GM19351 (cell line): ENCODE measurements at regions not wholly inside any gene's neighbourhood (a gene's known extent, or its start where the extent isn't known, plus 50 kb on each side); places are given as distances from the start of the nearest gene placed in this dataset.

Experiments
- ATAC-seq: cut with Tn5 transposase; IDR thresholded peaks from one replicate; pipeline ENCODE4 v1.9.1; 2021; ENCODE audit warnings: mild to moderate bottlenecking, moderate library complexity; ENCODE audit not compliant: unreplicated experiment

GRCh38 chr3:14307656-14308302, 94.6 kb upstream of the SLC6A6 start:
- ATAC-seq: no peak

- no peak for ATAC-seq
Measured at GRCh38 chr3:14311729-14312128, 90.7 kb upstream of the SLC6A6 start.

- ATAC-seq: no peak
Measured at GRCh38 chr3:14312375-14312774, 90.0 kb upstream of the SLC6A6 start.

- no peak for ATAC-seq
Measured at GRCh38 chr3:14317057-14317553, 85.3 kb upstream of the SLC6A6 start.

GRCh38 chr3:14318646-14319045, 83.8 kb upstream of the SLC6A6 start:
- no peak for ATAC-seq

- ATAC-seq: peak; percentile 100
Measured at GRCh38 chr3:14319654-14320182, 82.7 kb upstream of the SLC6A6 start.

GRCh38 chr3:14320219-14320618, 82.2 kb upstream of the SLC6A6 start:
- ATAC-seq: no peak

GRCh38 chr3:14322001-14322400, 80.4 kb upstream of the SLC6A6 start:
- no peak for ATAC-seq

- ATAC-seq: no peak
Measured at GRCh38 chr3:14322667-14323295, 79.6 kb upstream of the SLC6A6 start.

- no peak for ATAC-seq
Measured at GRCh38 chr3:14323401-14324223, 78.8 kb upstream of the SLC6A6 start.

GRCh38 chr3:14324224-14324944, 78.0 kb upstream of the SLC6A6 start:
- no peak for ATAC-seq

- ATAC-seq: no peak
Measured at GRCh38 chr3:14328422-14328821, 74.0 kb upstream of the SLC6A6 start.

GRCh38 chr3:14329116-14329830, 73.1 kb upstream of the SLC6A6 start:
- no peak for ATAC-seq

- no peak for ATAC-seq
Measured at GRCh38 chr3:14329842-14330241, 72.6 kb upstream of the SLC6A6 start.

GRCh38 chr3:14330508-14330907, 71.9 kb upstream of the SLC6A6 start:
- no peak for ATAC-seq

- no peak for ATAC-seq
Measured at GRCh38 chr3:14331251-14331650, 71.2 kb upstream of the SLC6A6 start.

GRCh38 chr3:14332392-14332791, 70.0 kb upstream of the SLC6A6 start:
- no peak for ATAC-seq

- no peak for ATAC-seq
Measured at GRCh38 chr3:14333215-14333614, 69.2 kb upstream of the SLC6A6 start.

GRCh38 chr3:14333621-14334020, 68.8 kb upstream of the SLC6A6 start:
- ATAC-seq: no peak

- no peak for ATAC-seq
Measured at GRCh38 chr3:14334136-14334535, 68.3 kb upstream of the SLC6A6 start.
